HUES6 (cell line): ENCODE measurements at regions not wholly inside any gene's neighbourhood (a gene's known extent, or its start where the extent isn't known, plus 50 kb on each side); places are given as distances from the start of the nearest gene placed in this dataset.

Experiments
- H3K27ac ChIP-seq: 2 replicates; pipeline ENCODE4 v1.7.0; 2013; ENCODE audit warnings: low read depth, mild to moderate bottlenecking, low read length, inconsistent platforms
- H3K27me3 ChIP-seq: 2 replicates; pipeline ENCODE4 v1.6.1; 2013; ENCODE audit warnings: low read length; ENCODE audit not compliant: control insufficient read depth, insufficient read depth
- H3K36me3 ChIP-seq: 2 replicates; pipeline ENCODE4 v1.6.1; 2013; ENCODE audit warnings: low read length; ENCODE audit not compliant: control insufficient read depth, insufficient read depth
- H3K4me1 ChIP-seq: 2 replicates; pipeline ENCODE4 v1.6.1; 2013; ENCODE audit warnings: low read length; ENCODE audit not compliant: control insufficient read depth, insufficient read depth
- H3K4me3 ChIP-seq: 2 replicates; pipeline ENCODE4 v1.5.1; 2013; ENCODE audit warnings: low read depth, low read length
- H3K9ac ChIP-seq: one replicate; pipeline ENCODE4 v1.6.1; 2013; ENCODE audit warnings: mild to moderate bottlenecking, low read length
- H3K9me3 ChIP-seq: 2 replicates; pipeline ENCODE4 v1.6.1; 2013; ENCODE audit warnings: low read depth, low read length; ENCODE audit not compliant: control insufficient read depth, insufficient read depth

DNA sequence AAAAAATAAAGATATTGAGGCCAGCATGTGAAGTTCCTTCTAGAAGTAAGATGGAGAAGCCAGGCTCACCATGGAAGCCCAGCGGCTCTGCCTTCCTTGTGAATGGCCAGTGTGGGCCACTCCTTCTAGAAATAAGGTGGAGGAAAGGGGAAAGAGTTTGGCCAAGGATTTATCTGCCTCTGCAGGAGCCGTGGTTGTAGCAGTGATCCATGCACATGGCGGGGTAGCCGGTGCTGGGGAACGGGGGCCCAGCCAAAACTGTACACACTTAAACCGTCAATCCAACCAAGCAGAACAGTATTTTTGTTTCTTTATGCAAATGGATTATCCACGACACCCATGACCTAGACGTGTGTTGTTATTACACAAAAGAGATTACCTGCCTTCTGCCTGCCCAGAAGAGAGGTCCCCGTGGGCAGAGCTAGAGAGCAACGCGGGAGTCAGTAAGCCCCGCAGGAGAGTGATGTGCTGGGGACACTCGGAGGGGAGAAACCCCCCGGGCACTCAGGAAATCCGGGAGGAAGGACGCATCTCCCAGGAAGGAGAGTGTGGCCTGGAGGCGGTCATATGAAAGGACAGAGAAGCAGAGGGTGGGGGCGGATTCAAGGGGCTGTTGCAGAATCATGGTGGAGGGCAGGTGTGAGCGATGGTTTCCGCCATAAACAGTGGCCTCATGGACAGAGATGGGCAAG is 218.4 kb upstream of the PPP2R2D start:
- no peaks in the 10 kb centered on the region for H3K9me3 ChIP-seq
- H3K4me3 ChIP-seq = no peak overlapping the region
- H3K27ac ChIP-seq = no peak overlapping the region
- no peaks in the 10 kb centered on the region for H3K27me3 ChIP-seq
- H3K4me1 ChIP-seq = peaks cover 19% of the 10 kb centered on the region; the same call in 1 of the 2 replicates
- no peaks in the 10 kb centered on the region for H3K36me3 ChIP-seq
- no peak overlapping the region for H3K9ac ChIP-seq

DNA sequence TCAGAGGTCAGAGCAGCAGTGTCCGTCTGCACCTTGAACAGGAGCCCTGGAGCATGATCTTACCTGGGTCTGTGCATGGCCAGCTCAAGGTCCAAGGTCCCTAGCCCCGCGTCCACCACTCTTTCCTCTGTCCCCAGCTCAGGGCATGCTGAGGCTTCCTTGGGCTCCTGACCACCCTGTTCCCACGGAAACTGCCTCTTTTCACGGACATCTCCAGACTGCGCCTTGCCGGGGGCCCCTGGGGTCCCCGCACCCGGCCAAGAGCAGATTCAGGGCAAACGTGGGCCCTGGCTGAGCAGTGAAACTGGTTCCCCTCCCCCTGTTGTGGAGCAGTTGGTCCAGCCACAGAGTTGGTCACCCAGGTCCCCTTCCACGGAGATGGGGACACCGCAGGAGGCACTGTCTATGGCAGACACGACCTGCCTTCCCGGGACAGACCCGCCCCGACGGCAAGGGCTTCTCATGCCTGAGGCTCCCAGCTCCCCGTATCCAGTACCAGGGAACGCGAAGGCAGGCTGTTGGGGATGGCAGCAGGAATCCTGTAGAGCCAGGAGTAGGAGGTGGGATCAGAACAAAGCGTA is 217.4 kb upstream of the PPP2R2D start:
- H3K4me3 ChIP-seq = no peak overlapping the region
- peaks cover 11% of the 10 kb centered on the region; the same call in 1 of the 2 replicates for H3K4me1 ChIP-seq
- H3K9ac ChIP-seq = no peak overlapping the region
- H3K27me3 ChIP-seq = no peaks in the 10 kb centered on the region
- H3K27ac ChIP-seq = no peak overlapping the region
- H3K9me3 ChIP-seq = no peaks in the 10 kb centered on the region
- no peaks in the 10 kb centered on the region for H3K36me3 ChIP-seq

DNA sequence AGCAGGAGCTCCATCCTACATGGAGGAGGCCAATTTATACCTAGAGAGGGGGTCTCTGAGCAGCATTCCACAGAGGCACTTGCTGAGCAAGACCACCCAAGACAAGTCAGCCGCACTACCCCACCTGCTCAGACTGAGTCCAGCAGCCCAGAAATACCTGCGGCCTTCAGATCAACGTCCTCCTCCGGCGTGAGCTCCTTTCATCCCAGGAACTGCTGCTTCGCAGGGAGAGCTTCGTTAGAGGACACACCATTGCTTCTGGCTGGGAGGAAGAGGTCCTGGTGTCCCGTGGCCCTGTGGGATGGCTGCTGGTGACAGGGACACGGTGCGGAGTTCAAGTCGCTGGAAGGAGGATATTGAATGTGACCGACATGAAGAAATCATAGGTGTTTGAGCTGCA is 216.9 kb upstream of the PPP2R2D start:
- Histone ChIP-seq H3K36me3 (no peaks in the 10 kb centered on the region), H3K9ac (no peak overlapping the region), H3K27ac (no peak overlapping the region)

DNA sequence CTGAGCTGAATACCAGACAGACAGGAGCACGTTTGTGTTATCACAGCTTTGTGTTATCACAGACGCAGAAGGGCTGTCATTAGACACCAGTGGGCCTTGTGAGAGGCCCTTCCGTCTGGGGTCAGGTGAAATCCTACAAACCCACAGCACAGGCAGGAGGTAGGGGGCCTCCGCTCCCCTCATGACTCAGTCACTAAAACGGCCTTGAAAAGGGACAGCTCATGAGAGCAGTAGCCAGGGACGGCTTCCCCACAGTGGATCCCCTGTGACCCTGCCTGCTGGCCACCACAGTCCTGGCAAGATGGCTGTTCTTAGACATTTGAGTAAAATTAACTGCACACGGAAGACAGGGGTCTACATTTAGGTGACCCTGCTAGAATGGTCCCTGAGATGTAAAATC is 215.8 kb upstream of the PPP2R2D start:
- H3K27ac ChIP-seq = no peak overlapping the region
- no peaks in the 10 kb centered on the region for H3K9me3 ChIP-seq
- H3K9ac ChIP-seq = no peak overlapping the region
- no peak overlapping the region for H3K4me3 ChIP-seq
- H3K4me1 ChIP-seq = peaks cover 10% of the 10 kb centered on the region; the same call in 1 of the 2 replicates
- H3K36me3 ChIP-seq = no peaks in the 10 kb centered on the region
- no peaks in the 10 kb centered on the region for H3K27me3 ChIP-seq

More for the DNA sequence above, 216.9 kb upstream of the PPP2R2D start:
- H3K4me3 ChIP-seq = no peak overlapping the region
- H3K4me1 ChIP-seq = peaks cover 10% of the 10 kb centered on the region; the same call in 1 of the 2 replicates
- H3K27me3 ChIP-seq = no peaks in the 10 kb centered on the region
- no peaks in the 10 kb centered on the region for H3K9me3 ChIP-seq

DNA sequence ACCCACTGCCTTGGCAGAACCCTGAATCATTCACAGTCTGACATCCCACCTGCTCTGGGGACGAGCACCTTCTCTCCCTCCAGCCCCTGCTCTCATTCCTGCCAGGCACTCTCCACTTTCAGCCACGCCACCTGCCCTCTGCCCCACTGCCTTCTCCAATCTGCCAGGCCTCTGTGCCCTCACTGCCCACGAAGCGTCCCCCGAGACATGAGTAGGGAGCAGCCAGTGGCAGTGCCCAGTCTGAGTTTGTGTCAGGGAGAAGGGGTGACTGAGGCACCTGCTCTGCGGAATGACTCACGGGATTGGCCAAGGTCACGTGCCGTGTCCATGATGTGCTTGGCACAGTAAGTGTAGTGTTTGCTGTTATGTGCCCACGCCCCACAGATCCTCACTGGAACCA is 215.2 kb upstream of the PPP2R2D start:
- no peak overlapping the region for H3K27ac ChIP-seq
- no peak overlapping the region for H3K9ac ChIP-seq
- no peaks in the 10 kb centered on the region for H3K27me3 ChIP-seq

DNA sequence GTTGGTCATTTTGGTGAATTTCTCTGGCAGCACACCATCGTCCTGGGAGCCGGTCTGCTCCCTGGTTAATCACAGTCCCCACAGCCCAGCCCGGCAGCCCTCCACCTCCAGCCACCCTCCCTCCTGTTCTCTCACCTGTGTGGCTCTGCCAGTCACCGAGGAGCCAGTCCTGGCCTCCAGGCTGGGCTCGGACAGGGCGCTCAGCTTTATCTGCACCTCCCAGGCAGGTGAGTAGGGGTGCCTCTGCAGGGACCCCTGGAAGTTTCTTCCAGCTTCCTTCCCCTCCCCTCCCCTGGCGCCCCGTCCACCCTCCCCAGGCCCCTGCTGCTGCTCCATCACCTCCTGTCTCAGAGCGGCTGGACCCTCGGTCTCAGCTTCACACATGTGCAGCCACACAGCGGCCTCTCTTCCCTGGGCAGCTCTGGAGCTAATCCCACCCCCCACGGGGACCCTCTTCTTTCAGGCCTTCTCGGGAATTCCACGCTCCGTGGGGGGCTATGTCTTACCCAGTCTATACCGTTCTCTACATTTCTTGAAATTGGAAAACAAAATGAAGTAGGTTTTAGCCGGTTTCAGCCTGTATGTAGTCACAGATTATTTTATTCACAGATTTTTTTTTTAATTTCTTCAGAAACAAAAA is 213.9 kb upstream of the PPP2R2D start:
- no peak overlapping the region for H3K9ac ChIP-seq
- H3K9me3 ChIP-seq = no peaks in the 10 kb centered on the region
- peaks cover 2% of the 10 kb centered on the region; the same call in 1 of the 2 replicates for H3K4me1 ChIP-seq
- H3K27me3 ChIP-seq = no peaks in the 10 kb centered on the region
- H3K4me3 ChIP-seq = no peak overlapping the region
- H3K27ac ChIP-seq = no peak overlapping the region
- no peaks in the 10 kb centered on the region for H3K36me3 ChIP-seq

More for the DNA sequence above, 215.2 kb upstream of the PPP2R2D start:
- H3K9me3 ChIP-seq = no peaks in the 10 kb centered on the region
- peaks cover 10% of the 10 kb centered on the region; the same call in 1 of the 2 replicates for H3K4me1 ChIP-seq
- H3K4me3 ChIP-seq = no peak overlapping the region
- H3K36me3 ChIP-seq = no peaks in the 10 kb centered on the region

DNA sequence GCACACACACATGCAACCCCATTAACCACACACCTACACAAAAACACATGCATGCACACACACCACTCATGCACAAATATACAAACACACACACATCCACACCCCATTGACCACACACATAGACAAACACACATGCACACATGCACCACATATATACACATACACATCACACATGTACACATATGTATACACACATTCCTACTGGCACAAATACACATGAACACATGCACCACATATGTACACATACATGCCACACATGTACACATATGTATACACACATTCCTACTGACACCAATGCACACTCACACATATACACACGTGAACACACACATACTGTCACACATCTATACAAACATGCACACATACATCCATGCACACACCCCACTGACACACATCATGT is 212.5 kb upstream of the PPP2R2D start:
- no peaks in the 10 kb centered on the region for H3K9me3 ChIP-seq
- H3K36me3 ChIP-seq = no peaks in the 10 kb centered on the region
- H3K4me1 ChIP-seq = peaks cover 2% of the 10 kb centered on the region; the same call in 1 of the 2 replicates
- no peaks in the 10 kb centered on the region for H3K27me3 ChIP-seq
- H3K9ac ChIP-seq = no peak overlapping the region
- H3K4me3 ChIP-seq = no peak overlapping the region
- H3K27ac ChIP-seq = no peak overlapping the region

DNA sequence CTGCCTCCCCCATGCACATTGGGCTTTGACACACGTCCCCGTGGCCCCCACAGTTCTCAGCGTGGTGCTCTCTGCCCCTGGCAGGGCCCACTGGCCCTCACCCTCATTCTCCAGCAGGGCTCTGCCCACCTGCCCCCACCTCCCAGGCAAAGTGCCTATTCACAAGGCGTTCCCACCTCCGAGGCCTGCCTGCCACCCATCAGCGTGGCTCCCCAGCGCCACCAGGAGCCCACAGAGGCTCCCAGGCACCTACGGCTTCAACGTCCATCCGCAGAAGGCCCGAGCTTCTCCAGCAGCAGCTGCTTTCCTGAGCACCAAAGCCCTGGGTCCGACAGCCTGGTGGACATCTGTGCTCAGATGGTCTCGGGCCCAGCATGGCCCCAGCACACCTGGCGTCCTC is 211.8 kb upstream of the PPP2R2D start:
- H3K27ac ChIP-seq = no peak overlapping the region
- H3K9ac ChIP-seq = no peak overlapping the region
- no peaks in the 10 kb centered on the region for H3K27me3 ChIP-seq
- H3K9me3 ChIP-seq = no peaks in the 10 kb centered on the region
- H3K4me3 ChIP-seq = no peak overlapping the region
- no peaks in the 10 kb centered on the region for H3K36me3 ChIP-seq
- H3K4me1 ChIP-seq = peaks cover 2% of the 10 kb centered on the region; the same call in 1 of the 2 replicates

DNA sequence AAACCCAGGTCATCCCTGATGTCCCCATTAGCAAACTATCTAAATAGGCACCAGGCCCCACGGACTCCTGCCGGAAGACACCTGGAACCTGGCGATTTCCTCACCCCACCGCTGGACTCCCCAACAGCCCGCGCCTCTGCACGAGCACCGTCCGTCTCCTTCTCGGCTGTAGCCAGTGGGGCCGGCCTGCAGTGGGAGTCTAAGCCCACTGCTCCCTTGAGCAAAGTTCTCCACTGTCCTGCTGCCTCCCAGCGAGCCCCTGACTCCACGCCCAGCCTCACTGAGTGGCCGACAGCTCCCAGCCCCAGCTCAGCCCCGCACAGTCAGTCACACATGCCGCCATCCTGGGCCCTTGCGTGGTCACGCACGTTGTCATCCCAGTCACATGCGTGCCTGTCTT is 211.3 kb upstream of the PPP2R2D start:
- Histone ChIP-seq H3K9ac (no peak overlapping the region), H3K27ac (no peak overlapping the region), H3K27me3 (no peaks in the 10 kb centered on the region), H3K36me3 (no peaks in the 10 kb centered on the region), H3K9me3 (no peaks in the 10 kb centered on the region), H3K4me3 (no peak overlapping the region), H3K4me1 (peaks cover 2% of the 10 kb centered on the region; the same call in 1 of the 2 replicates)

DNA sequence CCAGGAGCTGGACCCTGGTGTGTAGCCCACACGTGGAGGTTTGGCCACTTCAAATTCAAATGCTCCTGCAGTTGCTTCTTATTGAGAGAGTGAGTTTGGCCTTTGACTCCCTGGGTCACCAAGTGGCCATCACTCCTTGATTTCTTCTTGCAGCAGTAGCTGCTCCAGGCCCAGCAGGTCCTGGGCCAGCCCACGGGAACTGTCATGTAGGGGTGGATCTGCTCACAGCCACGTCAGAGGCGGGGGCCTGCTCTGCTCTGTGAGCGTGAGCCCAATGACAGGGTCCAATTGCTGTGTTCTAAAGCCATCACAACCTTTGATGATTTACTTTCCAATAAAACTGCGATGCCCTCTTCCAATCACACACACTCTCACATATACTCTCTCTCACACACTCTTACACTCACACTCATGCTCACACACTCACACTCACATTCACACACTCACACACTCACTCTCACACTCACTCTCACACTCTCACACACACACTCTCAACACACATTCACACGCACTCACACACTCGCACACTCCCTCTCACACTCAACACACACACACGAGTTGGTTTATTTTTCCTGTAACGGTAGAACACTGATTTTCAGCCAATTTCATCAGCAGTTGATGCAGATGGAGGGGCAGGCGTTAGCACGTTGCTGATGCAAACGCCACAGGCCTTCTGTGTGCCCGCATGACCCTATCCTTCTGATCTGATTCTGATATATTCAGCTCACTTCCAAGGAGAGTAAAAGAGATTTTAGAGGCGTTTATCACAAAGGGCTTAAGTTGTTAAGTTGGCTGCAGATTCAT is 210.7 kb upstream of the PPP2R2D start:
- Histone ChIP-seq H3K4me3 (no peak overlapping the region), H3K27ac (no peak overlapping the region), H3K9me3 (no peaks in the 10 kb centered on the region), H3K36me3 (no peaks in the 10 kb centered on the region), H3K27me3 (no peaks in the 10 kb centered on the region), H3K4me1 (peaks cover 2% of the 10 kb centered on the region; the same call in 1 of the 2 replicates), H3K9ac (no peak overlapping the region)
